HG03520 (cell line): ENCODE measurements at regions not wholly inside any gene's neighbourhood (a gene's known extent, or its start where the extent isn't known, plus 50 kb on each side); places are given as distances from the start of the nearest gene placed in this dataset.
"Not testable (repeated sequence)": the region's sequence is repeated elsewhere in the genome, so short reads cannot be mapped to it uniquely, and the experiment has no call there.

Source experiments
- ATAC-seq: cut with Tn5 transposase; IDR thresholded peaks from one replicate; pipeline ENCODE4 v1.9.1; 2021; ENCODE audit warnings: mild to moderate bottlenecking, moderate library complexity; ENCODE audit not compliant: unreplicated experiment

DNA sequence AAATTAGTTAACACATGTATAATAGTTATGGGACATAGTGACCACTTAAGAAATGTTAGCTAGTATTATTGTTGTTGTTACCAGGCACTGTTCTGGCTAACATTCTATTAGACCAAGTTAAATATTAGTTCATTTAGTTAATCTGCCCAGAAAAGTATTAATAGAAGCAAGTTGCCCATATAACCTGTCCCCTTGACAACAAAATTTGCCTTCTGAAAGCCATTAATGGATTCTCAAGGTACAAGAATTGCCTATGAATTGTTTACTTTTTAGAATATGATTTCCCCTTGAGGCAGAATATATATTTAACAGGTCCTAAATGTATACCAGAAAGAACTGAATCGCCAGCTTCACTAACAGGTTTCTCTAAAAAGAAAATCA, 167.3 kb upstream of the TMCC3 start:
- ATAC-seq = peak; percentile 26

GRCh38 chr12:94817201-94817600, 166.8 kb upstream of the TMCC3 start:
- ATAC-seq = not testable (repeated sequence)

GRCh38 chr12:94816746-94817145, 166.4 kb upstream of the TMCC3 start:
- ATAC-seq = not testable (repeated sequence)

DNA sequence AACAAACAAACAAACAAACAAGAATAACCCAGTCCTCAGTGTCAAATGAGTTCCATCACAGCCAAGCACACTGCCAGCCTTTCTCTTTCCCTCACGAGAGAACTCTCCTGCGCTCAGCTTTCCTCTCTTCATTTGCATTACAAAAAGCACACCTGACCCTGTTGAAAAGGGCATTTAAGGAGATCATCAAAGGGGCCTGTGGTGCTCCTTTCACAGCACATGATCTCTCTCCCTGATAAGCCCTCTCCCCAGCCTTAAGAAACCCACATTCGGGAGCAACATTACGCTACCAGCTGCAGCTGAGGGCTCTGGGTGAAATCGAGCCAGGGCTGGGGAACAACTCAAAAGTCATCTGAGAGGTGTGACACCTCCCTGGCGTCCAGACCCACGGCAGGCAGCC, 165.6 kb upstream of the TMCC3 start:
- no peak for ATAC-seq

DNA sequence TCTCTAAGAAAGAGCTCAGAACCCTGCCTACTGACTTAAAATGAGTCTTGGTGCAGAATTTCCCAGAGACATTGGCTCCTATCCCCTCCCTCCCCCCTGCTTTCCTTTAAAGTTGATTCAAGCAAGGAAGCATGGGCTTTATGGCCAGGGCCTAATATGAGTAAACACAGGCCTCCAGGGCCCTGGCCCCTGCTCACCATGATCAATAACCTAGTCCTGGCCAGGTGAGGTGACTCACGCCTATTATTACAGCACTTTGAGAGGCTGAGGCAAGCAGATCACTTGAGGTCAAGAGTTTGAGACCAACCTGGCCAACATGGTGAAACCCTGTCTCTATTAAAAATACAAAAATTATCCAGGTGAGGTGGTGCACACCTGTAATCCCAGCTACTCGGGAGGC, 165.1 kb upstream of the TMCC3 start:
- ATAC-seq = no peak

- ATAC-seq = no peak
Observed at GRCh38 chr12:94813314-94813713, 163.0 kb upstream of the TMCC3 start.

DNA sequence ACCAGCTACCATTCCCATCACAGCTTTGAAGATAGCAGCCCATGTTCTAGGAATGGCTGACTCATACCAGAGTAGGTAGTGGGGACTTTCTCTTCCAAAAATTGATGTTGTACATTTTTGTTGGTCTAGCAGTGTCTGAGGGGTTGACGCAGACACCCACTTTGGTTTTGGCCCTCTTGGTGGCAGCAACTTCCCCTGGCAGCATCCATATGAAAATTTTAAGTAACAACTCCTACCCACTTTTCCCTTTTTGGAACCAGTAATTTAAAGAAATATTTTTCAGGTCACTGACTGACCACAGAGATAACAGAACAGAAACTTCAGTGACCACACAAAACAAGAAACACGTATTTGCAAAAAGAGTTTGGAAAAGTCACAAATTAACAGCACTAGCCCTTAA, 162.0 kb upstream of the TMCC3 start:
- no peak for ATAC-seq

GRCh38 chr12:94811611-94812010, 161.3 kb upstream of the TMCC3 start:
- ATAC-seq = no peak

DNA sequence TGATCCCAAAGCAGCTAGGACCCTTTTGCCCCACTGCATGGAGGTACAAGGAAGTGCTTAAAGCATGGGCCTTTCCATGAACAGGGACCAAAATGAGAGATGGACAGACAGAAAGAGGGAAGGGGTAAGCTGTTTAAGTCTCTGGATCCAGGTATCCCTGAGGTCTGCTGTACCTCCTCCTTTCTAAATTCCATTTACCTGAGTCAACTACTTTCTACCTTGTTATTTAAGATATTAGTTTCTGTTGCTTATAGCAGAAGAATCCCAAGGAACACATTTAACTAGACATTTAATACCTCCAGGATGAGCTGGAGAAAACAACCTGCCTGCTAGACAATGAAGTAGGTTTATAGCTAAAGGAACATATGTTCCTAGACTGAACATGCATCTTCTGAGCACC, 157.6 kb upstream of the TMCC3 start:
- no peak for ATAC-seq

DNA sequence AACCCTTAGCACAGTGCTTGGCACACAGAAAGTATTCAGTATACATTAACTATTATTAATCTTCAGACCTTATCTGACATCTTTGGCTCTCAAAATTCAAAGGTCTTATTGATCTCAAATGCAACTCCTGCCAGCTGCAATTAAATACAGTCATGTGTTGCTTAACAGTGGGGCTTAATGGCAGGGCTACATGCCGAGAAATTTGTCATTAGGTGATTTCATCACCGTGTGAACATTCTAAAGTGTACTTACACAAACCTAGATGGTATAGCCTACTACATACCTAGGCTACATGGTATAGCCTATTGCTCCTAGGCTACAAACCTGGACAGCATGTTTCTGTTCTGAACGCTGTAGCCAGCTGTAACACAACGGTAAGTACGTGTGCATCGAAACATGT, 156.3 kb upstream of the TMCC3 start:
- ATAC-seq = no peak

DNA sequence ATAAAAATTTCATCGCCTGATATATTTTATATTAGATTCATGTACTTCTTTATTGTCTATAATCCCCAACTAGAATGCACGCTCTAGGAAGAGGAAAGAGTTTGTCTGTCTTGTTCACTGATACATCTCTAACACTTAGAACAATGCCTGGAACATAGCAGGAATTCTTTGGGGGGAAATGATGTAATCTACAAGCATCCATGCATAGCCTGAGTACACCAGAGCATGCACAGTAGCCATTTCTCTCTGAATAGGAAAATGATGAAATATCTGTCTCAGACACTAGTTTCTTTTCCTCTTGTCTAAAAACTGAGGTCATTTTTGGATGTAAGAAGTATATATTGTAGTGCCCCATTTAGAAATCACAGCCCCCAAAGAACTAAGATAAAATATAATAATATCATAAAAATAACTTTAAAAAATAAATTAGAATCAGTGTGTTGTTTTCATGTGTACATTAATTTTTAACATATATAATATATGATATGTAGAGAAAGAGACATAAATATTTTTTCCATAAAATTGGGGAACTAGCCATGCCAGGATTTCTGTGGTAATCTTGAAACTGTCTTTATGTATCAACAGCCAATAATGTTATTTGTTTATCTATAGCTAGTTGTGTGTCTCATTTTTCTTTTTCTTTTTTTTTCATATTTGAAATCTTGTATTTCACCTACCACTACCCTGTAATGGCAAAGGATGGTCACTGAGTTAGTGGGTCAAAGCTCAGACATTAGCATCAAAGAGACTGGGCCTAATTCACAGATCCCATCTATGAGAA, 155.6 kb upstream of the TMCC3 start:
- ATAC-seq = no peak

DNA sequence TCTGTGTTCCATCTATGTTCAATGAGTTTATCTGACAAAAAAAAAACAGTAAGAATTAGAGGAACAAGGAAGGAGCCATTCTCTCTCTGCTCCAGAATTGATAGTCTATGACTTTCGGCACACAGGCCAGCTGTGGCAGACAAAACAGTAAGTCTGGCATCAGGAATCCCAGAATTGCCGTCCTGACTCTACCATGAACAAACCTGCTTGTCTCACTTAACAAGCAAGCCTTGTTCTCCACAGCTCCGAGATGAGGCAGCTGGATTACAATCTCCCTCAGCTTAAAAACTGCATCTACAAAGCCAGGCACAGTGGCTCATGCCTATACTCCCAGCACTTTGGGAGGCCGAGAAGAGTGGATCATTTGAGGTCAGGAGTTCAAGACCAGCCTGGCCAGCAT, 153.6 kb upstream of the TMCC3 start:
- no peak for ATAC-seq

- no peak for ATAC-seq
Observed at GRCh38 chr12:94802796-94803195, 152.4 kb upstream of the TMCC3 start.

DNA sequence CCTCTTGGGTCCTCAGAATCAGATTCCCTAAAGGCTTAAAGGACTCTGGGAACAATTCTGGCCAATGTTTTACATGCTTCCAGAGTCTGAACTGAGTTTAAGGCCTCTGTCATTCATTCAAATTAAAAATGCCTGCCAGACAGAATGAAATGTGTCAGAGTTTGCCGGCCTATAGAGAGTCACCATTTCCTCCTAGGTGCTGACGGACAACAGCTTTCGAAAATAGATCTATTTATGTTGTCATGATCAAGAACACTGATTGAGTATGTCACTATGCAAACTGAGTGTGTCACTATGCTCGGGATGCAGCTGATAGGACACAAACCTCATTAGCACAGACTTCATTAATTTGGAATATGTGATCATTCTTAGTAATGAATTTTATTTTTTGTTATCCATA, 151.4 kb upstream of the TMCC3 start:
- ATAC-seq = no peak

- no peak for ATAC-seq
Observed at GRCh38 chr12:94799136-94799535, 148.8 kb upstream of the TMCC3 start.

- ATAC-seq = no peak
Observed at GRCh38 chr12:94798113-94798512, 147.8 kb upstream of the TMCC3 start.

DNA sequence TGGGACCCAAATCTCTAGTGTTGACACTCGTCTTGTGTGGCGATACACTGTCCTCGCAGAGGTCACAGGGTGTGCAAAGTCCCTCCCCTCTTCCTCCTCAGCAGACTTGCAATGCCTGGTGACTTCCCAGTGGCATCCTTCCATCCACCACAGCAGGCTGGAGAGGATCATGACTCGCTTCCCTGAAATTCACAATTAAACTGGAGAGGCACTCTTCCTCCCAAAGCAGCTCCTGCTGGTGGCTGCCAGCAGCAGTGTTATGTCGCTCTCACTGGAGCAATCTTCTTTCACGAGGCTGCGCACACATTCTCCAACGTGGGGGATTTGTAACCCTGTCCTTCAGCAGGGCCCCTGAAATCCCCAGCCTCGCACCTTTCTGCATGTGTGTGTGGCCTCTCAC, 145.2 kb upstream of the TMCC3 start:
- no peak for ATAC-seq

- ATAC-seq = no peak
Observed at GRCh38 chr12:94795044-94795443, 144.7 kb upstream of the TMCC3 start.

- no peak for ATAC-seq
Observed at GRCh38 chr12:94793191-94793595, 142.8 kb upstream of the TMCC3 start.

DNA sequence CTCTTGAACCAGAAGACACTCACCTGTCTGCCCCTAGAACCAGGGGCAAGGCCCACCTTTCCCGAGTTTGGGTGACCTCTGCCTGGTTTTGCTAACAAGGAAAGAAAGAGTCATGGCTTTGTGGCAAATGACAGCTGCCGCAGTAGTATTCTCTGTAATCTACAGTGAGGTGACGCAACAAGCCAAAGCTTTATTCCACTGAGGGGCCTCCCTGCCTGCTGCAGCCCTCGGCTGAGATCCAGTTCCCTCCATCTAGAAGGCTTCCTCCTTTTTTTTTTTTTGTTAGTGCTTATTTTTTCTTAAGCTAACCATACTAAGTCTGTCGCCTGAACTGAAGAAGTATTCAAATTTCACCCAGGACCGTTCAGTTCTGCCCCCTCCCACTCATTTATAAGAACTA, 142.3 kb upstream of the TMCC3 start:
- ATAC-seq = no peak

DNA sequence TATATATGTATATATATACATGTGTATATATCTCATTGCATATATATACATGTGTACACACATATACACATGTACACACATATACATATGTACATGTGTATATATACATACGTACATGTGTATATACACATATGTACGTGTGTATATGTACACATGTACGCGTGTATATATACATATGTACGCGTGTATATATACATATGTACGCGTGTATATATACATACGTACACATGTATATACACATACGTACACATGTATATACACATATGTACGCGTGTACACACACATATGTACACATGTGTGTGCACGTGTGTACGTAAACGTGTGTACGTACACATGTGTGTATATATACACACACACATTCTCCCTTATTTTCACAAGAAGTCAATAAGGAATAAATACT, 141.6 kb upstream of the TMCC3 start:
- no peak for ATAC-seq

DNA sequence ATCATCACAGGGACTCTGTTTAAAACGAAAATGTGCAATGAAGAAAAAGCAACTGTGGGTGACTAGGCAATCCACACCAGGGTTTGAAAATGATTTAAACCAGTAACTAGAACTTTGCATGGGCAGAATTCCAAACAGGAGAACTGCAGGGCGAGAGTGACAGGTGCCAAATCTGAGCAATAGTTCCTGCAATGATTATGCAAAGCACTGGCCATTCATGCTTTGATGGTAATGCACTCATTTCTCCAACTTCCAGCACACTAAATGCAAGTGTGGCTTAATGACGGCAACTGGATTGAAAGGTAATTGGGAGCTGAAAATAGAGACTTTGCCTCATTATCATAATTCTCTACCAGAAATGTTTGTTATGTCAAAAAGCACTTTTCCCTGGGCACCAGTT, 140.5 kb upstream of the TMCC3 start:
- no peak for ATAC-seq

DNA sequence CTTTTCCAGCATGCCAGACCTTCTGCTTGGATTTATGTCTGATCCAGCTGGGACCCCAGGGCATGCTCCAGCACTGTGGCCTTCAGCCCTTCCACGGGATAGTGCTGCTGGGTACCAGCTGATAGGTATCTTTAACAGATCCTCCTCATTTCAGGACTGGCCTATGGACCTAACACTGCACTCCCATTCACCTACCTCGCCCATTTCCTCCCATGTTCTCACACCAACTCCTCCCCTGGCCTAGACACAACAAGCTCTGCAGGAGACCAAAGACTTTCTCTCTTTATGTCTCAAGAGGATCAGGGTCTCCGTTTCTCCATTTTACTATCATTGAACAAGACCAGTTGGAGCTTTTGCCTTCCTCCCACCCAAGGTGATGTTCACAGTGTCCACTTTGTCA, 140.0 kb upstream of the TMCC3 start:
- ATAC-seq = no peak
